Stimulated activated CD4-positive, alpha-beta T cell treated with anti-CD3 and anti-CD28 coated beads, Interleukin-15, amount 100 ng/mL, for 1 hour (primary cell): ENCODE measurements at regions not wholly inside any gene's neighbourhood (a gene's known extent, or its start where the extent isn't known, plus 50 kb on each side); places are given as distances from the start of the nearest gene placed in this dataset.

Source experiments
- DNase-seq, 2 donors: peaks; one replicate each; pipeline ENCODE4 v3.0.0-alpha.2; 2020; ENCODE audit warnings: low read depth in 1 of 2, low spot score in 1 of 2

DNA sequence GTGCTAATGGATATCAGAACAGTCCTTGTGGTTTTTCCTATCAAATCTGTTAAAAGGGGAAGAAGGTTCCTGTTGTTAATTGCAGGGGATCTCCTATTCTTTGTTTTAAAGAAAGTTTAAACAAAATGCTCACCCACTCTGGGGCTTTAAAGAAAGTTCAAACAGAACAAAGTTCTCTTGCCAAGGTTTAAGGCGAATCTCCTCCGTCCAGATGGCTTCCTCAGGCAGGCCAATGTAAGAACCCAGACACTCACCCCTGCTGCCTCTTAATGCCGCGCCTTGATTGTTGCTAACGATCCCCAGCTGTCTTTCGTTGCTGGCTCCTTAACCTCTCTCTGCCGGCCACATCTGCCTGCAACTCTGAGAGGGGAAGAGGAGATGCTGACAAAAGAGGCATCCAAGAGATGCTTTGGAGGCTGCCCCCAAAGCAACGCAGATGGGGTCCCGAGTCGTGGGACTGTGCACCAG is 235.0 kb upstream of the PRDM1 start:
- DNase-seq = no peak

GRCh38 chr6:105850261-105851112 is 235.6 kb upstream of the PRDM1 start:
- no peak for DNase-seq

DNA sequence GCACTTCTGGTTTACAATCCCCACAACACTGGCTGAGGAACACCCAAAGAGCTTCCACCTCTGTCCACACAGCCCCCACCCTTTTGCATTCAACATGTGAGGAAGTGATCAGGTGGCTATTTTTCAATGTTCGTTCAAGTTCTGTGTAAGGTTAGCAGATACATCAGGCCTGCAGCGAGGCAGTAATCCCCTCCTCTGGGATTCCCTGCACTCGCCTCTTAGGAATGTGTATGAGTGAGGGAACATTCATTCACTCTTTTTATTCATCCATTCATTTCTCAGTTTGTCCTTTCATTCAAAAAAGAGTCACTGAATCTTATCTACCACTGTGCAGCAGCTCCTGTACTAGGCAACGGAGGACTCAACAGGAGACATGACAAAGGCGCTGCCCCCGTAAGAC is 236.4 kb upstream of the PRDM1 start:
- DNase-seq = no peak

DNA sequence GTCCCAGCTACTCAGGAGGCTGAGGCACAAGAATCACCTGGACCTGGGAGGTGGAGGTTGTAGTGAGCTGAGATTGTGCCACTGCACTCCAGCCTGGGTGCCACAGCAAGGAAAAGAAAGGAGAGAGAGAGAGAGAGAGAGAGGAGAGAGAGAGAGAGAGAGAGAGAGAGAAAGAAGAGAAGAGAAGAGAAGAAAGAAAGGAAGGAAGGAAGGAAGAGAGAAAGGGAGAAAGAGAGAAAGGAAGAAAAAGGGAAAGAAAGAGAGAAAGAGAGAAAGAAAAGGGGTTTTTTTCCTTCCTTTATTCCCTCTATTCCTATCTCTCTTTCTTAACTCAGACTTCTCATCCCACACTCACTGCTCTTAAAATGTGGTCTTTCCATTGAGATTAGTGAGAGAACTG is 238.7 kb upstream of the PRDM1 start:
- no peak for DNase-seq

DNA sequence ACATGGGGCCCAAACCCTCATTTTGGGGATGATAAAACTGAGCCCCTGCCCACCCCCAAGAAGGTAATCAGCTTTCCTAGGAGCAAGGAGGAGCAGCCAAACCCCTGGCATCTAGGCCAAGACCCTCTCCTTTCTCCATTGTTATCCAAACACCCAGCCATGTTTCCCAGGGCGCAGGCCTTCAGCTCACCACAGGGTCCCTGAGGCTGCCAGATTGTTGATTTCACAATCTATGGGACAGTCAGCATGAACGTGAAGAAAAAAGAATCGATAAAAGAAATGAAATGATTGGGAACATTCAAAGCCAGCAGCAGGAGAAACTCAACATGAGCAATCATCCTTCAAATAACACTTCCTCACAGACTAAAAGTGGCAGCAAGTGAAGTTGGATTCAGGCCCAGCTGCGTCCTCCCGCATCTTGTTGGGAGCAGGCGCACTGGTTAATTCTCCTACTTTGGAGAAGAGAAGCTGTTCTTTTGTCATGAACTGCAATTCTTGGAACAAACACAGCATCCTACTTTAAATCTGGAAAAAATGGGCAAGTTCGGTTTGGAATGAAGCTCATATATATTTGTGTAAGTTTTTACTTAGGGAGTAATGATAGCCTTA is 241.8 kb upstream of the PRDM1 start:
- no peak for DNase-seq

GRCh38 chr6:105839266-105839665 is 246.9 kb upstream of the PRDM1 start:
- DNase-seq = no peak

GRCh38 chr6:105838171-105838570 is 248.0 kb upstream of the PRDM1 start:
- no peak for DNase-seq

DNA sequence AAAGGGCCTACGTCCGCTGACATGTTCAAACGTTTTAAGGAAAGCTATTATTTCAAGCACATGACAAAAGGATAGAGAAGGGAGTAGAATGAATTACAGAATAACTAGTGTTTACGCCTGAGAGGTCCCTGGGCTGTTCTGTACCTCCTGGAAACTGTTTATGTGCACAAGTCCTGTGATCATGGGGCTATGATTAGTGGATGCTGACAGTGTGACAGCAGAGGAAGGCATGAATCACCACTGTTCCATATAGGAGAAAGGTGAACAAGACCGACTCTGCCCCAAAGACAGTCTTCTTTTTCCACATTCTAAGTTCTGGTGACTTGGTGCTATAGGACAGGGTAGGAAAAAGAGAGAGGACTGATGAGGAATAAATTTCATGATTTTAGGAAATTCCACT is 249.2 kb upstream of the PRDM1 start:
- no peak for DNase-seq

GRCh38 chr6:105836379-105836778 is 249.8 kb upstream of the PRDM1 start:
- no peak for DNase-seq

- no peak for DNase-seq
Observed at GRCh38 chr6:105835373-105835772, 250.8 kb upstream of the PRDM1 start.

- no peak for DNase-seq
Observed at GRCh38 chr6:105833959-105834947, 251.9 kb upstream of the PRDM1 start.

DNA sequence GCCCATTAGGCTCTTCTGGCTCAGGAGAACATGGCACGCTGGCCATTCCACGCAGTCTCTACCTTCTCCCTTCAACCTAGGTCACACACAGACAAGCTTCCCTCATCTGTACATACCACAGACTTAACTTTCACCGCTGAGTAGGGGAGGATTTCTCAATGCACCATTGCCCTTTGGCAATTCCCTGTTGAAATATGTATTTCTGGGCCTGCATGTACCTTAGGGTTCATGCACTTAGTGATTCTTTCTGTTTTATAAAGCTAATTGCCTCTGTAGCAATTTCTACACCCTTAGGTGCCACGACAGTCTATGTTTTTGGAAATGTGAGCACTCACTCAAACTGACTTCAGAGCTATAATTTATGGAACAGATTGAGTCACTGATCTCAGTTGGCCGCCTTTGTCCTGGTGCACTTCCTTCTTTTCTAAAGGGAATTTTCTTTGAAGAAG is 253.8 kb upstream of the PRDM1 start:
- DNase-seq = no peak

DNA sequence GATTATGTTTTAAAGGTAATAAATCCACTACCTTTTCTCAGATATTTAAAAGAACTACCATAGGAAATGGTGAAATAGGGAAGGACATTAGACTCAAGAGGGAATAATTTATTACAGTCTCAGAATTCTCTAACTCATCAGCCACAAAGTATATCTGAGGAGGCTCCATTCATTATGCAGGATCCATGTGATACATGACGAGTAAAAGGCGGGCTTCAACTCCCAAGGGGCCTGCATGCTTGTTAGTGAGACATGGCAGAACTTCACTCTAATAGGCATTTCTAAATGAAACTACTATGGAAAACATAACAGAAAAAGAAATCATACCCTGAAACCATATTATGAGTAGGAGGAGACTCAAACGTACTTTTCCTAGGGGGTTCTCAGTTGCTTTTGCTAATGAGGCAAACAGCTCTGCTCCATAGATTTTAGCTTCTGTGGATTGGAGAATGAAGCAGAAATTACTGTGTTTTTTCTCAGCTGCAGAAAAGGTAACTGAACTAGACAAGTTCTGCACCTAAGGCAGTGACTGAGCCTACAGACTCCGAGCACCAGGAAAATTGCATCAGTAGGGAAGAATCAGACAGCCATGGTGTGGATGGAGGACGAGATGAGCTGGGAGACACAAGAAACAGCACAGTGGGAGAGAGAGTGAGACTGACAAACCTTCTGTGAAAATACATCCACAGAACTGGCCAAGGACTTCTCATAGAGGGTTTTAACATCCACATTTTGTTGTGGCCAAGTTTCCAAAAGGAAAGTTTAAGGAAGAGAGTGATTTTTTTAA is 254.6 kb upstream of the PRDM1 start:
- DNase-seq = no peak

DNA sequence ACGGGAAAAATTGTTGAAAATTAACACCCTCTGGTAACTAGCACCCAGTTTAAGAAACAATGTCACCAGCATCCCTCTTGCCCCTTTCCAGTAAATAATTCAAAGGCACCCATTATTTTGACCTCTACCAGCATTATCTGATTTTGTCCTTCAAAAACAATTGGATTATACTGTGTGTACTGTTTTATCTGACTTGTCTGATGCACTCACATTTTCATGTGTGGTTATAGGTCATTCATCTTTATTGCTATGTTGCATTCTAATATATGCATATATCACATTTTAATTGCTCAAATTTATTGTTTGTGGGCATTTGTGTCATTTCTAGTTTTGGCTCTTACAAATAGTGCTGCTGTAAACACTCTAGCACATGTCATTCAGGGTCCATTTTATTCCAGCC is 260.9 kb upstream of the PRDM1 start:
- no peak for DNase-seq

DNA sequence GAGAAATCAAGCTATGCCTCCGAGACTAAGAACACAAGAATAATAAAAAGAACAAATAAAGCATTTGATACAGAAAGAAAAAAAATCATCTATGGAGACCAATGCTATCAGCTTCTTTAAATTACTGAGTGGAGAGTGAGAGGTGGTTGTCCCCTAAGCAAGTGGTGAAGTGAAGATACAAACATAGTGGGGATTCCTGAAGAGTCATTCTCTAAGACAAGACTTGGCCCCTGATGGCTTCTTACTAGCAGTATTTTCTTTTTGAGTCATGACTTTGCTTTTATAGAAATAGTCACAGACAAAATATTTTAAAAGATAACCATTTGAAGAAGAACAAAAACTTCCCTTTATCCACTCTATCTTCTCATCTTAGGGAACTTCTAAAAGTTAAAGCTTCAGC is 261.4 kb upstream of the PRDM1 start:
- DNase-seq = no peak

DNA sequence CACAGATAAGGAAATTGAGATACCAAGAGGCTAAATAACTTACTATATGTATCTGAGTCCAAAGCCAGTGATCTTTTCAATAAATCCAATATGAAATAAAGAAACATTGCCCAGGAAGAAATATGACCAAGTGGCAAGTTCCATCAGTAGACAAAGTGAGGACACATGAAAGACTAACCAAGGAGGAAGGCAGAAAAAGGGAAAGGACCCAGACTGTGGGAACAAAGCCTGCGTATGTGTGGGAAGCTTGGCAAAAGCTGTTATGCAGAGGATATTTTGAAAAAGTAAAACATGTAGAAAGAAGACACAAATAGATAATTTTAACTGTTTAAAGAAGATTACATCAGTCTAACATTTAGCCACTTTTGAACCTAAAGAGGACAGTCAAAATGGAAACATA is 264.4 kb upstream of the PRDM1 start:
- no peak for DNase-seq

- DNase-seq = no peak
Observed at GRCh38 chr6:105821027-105821426, 265.1 kb upstream of the PRDM1 start.

- no peak for DNase-seq
Observed at GRCh38 chr6:105819745-105820144, 266.4 kb upstream of the PRDM1 start.

GRCh38 chr6:105818505-105818904 is 267.6 kb upstream of the PRDM1 start:
- no peak for DNase-seq

DNA sequence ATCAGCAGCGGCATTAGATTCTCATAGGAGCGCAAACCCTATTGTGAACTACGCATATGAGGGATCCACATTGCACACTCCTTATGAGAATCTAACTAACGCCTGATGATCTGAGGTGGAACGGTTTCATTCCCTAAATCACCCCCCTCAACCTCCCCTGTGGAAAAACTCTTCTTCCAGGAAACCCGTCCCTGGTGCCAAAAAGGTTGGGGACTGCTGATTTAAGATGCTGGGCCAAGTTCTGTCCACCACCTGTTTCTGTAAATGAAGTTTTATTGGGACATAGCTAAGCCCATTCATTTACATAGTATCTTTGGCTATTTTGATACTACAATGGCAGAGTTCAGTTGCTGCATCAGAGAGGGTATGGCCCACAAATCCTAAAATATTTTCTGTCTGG is 268.2 kb upstream of the PRDM1 start:
- DNase-seq = no peak

DNA sequence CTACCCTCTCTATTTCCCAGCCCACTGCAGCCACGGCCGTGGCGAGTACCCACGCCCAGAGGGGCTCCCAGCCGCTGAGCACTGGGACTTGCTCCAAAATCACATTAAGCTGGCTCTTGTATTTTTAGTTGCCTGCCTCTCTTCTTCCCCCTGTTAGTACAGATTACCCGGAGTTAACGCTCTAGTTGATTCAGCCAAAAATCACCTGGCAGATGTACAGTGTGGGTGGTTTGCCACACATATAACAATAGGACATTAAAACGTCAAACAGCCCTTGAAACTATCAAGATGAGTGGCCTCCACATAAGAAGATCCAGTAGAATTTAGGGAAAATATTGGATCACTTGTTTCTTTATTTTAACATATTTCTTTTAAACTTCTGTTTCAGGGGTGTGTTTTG is 268.8 kb upstream of the PRDM1 start:
- no peak for DNase-seq
